IPS DF 4.7 (cell line): ENCODE measurements at regions not wholly inside any gene's neighbourhood (a gene's known extent, or its start where the extent isn't known, plus 50 kb on each side); places are given as distances from the start of the nearest gene placed in this dataset.

Experiments
- DNase-seq: peaks from one replicate; pipeline ENCODE4 v3.0.0-alpha.2; 2013; ENCODE audit warnings: low spot score; ENCODE audit errors: extremely low read depth

DNA sequence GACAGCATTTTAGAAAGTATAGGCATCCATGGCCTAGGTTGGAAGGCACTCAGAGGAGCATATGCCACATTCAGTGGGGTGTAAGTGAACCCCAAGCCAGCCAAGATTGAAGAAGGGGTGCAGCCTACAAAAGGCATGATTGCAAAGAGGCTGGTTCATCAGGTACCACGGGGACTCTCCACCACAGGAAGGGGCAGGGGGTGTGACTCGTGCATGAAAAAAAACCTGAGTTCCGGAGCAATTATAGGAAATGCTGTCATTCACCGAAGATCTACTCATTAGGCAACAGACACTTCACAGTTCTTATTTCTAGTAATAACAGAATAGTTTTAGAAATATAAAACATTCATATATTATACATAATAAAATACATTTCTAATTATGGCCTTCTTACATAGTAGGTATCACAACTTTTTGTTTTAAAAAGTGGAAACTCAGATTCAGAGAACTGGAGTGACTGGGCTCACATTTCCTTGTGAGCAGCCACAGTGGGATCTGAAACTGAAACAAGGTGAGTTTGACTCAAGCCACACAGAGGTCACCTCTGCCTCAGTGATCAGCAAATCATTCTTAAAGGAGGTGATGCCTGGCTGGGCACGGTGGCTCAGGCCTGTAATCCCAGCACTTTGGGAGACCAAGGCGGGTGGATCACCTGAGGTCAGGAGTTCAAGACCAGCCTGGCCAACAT, 188.4 kb upstream of the GYPC start:
- no peak for DNase-seq

DNA sequence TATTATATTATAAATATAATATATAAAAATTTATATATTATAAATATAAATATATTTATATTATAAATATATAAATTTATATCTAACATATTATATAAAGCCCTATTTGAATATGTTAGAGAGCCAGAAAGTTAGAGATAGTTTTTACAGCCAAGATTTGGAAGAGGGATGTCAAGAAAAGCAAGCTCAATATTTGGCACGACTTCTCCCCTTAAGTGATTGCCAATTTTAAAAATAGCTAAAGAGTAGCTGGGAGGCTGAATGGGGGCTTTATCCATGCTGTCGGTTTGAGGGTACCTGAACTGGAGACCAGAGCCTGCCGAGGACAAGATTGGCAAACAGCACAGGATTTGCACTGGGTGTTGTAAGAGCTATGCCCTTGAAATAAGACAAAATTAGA, 180.9 kb upstream of the GYPC start:
- DNase-seq, result no peak

DNA sequence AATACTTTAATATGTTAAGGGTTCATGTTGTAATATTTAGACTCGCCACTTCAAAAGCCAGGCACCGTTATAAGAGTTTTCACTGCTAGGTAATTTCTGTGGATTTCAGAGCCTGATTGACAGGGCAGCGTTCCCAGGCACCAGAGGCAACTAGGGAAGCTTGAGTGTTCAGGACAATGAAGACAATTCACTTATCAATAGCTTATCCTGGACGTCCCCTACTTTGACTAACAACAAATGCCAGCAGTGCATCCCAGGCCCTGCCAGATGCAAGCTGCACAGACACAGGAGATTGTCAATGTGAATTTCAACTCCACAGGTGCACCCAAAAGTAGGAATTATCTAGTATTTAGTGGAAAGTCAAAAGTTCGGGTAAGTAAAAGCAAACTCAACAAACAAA, 179.3 kb upstream of the GYPC start:
- DNase-seq, result no peak

DNA sequence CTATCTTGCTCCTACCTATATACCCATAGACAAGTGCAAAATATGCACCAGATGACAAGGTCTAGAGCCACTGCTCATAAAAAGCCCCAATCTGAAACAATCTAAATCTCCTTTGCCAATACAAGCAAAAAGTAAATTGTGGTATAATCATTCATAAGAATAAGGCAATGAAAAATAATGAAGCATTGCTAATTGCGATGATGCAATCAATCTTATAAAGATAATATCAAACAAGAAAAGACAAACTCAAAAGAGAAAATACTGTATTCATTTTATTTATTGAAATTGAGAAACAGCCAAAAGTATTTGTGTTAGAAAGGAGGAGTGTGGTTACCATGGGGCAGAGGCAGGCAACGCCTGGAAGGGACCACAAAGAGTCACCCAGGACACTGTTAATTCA, 175.9 kb upstream of the GYPC start:
- no peak for DNase-seq

DNA sequence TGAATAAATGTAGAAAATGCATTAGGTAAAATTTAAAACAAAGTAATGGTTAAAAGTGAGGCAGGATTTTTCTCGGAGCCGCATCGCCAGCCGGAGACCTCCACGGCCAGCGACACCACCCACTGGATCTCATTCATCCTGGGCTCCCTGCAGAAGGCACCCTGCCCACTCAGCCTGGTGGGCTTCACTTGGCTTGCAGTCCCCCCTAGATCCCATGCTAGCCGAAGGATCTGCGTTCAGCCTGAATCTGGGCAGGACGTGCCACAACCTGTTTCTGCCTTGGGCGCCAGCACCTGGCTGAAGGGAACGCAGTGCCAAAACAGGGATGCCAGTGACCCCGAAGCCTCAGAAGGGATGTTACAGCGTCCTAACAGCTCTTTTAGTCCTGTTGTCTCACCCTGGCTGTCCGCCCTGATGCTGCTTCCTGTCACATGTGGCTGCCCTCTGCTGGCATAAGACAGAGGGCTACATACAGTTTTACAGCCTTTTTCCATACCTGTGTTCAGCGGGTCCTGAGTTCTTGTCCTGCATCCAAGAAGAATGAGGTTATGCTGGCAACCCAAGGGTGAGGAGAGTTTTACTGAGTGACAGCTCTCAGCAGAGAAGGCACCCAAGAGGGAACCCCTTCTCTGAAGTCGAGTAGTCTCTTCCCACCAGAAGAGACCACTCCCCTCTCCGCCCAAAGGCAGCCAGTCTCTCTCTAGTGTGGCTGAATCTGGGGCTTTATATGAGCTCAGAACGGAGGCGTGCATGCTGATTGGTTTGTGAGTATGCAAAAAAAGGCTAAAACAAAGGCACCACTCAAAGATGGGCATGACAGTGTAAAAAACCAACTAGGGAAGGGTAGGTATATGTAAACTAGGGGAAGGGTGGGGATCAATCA, 173.1 kb upstream of the GYPC start:
- no peak for DNase-seq

DNA sequence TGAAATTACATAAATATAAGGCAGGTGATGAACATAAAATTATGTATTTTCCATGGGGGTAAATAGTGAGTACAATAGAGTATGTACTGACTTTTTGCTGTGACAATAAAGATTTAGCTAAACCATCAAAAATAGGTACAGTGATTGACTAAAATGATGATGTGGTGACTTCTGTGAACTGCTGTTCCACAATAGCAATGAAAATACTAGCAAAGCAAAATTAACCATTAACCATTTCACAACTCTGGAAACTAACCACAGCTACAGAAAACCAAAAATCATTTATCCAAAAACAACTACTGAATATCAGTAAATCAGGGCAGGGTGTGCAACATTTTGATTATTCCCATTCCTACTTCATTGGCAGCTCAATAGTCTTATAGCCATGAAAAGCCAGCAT, 161.4 kb upstream of the GYPC start:
- DNase-seq, result no peak

DNA sequence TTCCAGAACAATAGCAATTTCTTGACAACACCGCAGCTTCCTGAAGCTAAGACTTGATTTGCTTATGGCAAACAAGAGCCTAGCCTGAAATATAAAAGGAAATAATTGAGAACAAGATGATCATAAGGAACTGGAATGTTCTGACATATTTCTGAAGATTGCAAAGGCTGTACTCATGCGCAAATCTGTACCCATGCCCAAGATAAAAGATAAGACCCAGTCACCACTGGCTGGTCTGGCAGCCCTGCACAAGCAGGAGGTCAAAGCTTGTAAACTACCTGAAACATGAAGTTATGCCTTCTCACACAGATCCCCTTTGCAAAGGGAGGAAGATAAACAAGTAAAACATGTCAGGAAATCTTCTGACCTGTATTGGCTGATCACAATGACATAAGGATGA, 160.8 kb upstream of the GYPC start:
- no peak for DNase-seq

DNA sequence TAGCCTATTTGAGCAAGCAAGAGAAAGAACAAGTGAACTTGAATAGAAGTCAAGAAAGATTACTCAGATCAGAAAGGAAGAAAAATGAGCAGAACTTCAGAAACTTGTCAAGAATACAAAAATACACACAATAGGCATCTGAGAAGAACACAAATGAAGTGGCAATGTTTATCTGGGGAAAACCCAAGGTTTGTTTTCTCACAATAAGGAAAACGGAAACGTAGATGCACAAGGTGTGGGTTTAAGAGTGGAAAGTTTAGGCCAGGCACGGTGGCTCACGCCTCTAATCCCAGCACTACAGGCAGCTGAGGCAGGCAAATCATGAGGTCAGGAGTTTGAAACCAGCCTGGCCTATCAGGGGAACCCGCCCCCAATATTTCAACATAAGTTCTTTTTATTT, 159.5 kb upstream of the GYPC start:
- DNase-seq, result no peak

DNA sequence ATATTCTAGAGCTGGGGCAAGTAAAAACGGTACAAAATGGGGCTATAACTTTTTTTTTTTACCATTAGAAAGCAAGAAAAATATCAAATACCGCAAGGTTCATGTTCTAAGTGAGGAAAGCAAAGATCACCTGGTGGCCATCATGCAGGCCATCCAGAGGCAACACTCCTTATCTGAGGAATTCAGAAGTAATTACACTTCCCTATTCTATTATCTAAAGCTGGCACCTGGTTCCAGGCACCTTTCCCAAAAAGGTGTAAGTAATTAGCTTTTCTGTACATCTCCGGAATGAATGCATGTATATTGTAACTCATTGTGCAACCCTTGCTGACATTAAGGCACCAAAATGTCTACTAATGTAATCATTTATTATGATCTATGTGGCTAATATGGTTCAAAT, 152.5 kb upstream of the GYPC start:
- no peak for DNase-seq

DNA sequence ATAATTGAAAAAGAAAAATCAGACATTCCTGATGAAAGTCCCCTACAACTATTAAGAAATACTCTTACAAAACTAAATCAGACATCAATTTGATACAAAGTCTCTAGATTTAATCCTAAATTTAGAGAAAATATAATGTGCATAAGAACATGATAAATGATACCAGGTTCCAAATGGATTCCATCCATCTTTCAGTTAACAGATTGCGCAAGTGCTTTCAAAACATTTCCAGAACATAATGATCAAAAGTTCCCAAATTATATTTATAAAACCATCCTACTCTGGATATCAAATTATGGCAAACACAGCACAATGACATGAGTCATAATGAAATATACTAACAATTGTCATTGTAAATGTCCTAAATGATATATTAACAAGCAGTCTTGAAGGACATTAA, 151.0 kb upstream of the GYPC start:
- no peak for DNase-seq

DNA sequence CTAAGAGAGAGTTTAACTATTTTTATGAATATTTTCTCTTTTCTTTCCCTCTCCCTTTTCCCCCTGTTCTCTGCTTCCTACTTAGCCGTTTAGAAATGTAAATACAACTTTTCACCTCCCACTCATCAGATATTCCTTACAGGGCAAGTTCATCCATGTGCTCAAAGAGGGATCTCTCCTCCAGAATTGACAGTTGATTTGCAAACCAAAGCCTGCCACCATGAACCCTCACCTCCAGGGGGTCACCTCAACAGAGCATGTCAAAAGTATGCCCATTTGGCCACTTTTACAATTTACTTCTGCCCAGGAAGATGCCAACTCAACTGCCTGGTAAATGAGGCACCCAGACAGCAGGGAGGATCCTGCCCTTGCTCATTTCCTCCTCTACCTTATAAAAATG, 149.2 kb upstream of the GYPC start:
- DNase-seq, result no peak

DNA sequence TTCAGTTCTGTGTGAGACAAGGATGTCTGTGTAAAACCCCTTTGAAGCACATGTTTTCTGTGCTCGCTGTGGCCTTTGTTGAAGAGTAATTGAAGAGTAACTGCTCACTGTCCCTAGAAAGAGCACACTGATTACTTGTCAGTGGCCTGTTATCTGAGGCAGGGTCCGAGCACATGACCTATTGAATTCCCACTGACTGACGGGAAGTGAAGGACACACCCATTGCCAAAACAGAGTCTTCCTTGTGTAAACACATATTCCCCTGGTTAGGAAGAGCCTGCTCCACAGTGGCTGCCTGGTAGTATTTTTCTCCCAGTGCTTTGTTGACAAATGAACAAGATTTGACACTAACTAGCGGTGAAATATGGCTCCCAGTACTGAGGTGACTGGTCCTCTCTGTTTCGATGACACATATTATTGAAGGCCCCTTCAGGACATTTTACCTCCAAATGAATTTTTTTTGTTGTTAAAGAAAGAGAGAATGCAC, 148.5 kb upstream of the GYPC start:
- no peak for DNase-seq

DNA sequence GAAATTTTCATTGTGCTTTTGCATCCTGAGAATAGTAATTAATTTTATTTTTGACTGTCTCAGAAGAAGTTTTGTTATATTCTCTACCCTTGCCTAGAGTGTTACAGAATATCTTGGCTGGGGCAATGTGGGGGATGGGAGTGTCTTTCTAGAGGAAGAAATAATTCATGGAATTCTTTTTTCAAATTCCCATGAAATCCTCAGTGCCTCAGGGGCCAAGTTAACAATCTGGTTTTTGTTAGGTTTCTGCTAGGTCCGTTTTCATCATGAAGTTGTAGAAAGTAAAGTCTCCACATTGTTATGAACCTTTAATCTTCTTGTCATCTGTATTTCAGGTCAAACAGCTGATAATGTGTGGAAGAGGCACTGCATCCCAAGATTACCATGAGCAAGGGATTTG, 145.6 kb upstream of the GYPC start:
- DNase-seq, result no peak

DNA sequence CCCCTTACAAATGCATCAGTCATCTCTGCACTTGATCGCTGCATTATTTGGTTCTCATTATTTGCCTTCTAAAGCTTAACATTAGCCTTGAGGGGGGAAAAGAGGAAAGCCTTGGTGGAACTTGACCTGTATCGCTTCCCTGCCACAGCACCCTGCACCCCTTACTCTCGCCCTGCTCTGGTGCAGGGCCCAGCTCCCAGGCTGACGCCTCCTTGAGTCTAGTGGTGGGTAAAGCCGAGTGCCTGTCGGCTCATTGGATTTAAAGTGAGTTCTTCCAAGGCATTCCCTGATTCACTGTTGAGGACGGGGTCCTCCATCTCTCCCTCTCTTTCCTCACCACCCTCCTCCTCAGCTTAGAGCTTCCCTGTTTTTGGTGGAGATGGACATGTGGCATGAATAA, 145.0 kb upstream of the GYPC start:
- no peak for DNase-seq

DNA sequence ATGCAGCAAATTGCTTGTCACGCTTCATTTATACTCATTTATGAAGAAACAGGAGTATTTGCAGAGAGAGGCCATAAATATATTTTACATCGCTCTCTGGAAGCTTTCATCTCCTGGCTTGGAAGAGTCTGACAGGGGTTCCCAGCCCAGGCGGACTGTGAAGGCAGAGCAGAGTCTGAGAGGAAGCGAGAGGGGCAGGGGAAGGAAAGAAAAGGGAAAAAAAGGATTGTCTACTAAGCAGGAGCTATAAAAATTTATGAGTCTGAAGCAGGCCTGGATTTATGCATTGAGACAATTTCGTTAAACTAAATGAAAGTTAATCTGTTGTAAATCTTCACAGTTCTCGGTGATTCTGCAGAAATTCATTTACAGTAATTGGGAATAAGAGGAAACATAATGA, 143.9 kb upstream of the GYPC start:
- DNase-seq, result no peak

DNA sequence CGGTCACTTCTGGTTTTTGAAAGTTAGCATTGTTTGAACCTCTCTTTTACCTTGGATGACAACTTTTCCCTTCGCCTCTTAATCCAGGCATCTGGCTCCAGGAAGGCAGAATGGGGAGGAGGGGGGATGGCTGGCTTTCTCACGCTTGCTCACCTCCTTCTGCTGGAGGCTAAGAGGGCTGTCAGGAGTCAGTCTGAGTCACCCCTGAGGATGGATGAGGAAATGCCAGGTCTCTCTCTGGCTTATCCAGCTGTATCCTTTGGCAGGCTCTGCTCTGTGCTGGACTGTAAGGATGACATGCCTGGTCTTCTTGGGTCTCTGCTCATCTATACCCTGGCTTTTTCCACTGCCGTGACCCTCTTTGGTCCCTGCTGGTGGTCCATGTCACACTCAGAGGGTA, 142.9 kb upstream of the GYPC start:
- DNase-seq, result no peak

DNA sequence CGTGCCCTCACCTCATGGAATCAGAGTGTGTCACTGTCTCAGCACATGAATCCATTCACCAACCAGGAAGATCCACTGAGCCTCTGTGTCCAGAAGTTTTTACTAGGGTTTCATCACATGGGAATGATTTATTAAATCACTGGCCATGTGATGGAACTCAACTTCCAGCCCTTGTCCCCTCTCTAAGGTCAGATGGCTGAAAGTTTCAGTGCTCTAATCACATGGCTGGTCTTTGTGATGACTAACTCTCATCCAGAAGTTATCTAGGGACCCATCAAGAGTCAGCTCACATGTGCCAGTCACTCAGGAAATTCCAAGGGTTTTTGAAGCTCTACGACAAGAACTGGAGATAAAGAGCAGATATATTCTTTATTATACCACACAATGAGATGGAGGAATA, 140.5 kb upstream of the GYPC start:
- DNase-seq, result no peak

DNA sequence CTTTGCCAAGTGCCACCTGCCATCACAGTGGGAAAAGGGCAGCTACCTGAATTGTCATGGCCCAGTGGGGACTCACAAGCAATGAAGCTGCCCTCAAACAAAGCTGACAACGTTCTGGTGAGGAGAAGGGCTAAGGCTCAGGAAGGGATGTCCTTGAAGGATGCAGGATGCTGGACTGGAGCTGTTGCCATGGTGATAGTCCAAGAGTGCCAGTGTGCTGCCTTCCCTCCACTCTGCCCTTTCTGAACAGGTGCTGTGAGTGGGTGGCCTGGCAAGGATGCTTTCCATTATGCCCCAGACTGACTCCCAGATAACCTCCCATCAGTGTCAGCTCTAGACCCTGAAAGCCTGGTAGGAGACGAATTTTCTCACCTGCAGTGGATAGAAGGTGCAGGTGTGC, 137.8 kb upstream of the GYPC start:
- no peak for DNase-seq

DNA sequence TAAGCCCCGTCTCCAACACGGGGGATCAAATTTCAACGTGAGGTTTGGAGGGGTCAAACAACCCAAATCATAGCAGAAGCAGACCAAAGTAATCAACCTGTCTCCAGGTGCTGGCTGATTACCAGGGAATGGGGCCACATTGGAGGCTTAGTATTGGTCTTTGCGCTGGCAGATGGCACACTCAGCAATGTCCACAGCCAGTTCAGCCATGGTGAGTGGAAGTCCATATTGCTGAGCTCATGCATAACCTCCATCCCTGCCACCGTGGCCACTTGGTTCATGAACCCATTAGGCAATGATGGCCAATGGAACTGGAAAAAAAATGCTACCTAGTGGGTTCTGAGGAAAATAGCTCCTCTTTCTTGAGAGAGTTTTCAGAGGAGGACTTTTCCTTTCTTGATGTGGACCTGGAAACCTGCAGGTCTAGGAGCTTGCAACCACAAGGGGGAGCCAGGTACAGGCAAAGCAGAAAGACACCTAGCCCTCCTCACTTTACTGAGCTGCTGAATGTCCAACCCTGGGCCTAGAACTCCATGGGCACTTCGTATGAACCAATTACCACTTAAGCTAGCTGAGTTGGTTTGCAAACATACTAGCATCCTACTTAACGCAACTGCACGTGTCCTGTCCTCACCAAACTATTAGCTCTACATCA, 128.0 kb upstream of the GYPC start:
- peak; percentile 44 for DNase-seq

DNA sequence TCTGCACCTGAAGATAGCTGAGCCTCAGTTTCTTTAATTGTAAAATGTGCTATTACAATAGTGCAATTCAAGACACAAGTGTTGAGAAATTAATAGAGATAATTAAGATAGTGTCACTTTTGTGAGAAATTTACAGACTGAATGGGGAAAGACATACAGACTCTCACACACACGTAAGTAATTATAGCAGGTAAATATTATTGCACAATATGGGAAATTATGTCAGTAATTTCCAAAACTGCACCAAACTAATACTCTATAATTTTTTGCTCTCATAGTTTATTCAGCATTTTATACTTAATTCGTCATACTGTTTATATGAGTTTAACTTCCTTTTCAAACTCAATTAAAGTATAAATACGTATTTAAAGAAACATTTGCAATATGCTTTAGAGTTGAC, 124.9 kb upstream of the GYPC start:
- no peak for DNase-seq

DNA sequence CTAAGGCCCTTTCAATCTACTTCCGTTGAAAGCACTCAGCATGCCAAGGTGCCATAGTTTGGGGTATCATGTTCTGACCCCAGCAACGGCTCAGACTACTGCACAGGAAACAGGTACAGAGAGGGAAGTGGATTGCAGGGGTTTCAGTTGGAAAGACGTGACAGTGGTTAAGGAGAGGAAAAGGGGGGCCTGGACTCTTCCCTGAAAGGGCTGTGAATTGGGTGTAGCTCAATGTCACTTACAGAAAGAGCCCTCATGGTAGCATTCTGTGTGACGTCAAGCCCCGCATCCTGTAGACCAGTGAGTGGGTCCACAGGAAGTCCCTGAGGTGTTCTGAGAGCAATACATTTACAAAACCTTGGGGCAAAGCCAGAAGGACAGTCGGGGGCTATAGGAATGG, 121.5 kb upstream of the GYPC start:
- no peak for DNase-seq

DNA sequence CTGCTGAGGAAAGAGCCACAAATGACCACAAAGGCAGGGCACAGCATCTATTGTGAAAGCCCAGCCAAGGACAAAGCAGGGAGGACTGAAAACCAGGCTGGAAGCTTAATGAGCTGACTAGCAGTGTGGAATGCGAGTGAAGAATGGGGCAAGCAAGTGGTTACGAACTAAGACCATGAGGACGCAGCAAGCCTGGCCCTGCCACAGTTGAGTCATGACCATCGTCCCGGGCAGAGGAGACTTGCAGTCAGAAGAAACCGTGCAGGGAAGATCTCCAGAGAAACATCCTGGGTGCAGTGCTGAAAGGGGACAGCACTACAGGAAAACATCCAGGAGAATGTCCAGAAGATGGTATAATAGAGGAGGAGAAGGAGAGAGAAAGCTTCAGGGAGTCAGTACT, 120.5 kb upstream of the GYPC start:
- DNase-seq, result no peak
